Tibial nerve (tissue), 4 donors: ENCODE measurements at regions not wholly inside any gene's neighbourhood (a gene's known extent, or its start where the extent isn't known, plus 50 kb on each side); places are given as distances from the start of the nearest gene placed in this dataset.

ENCODE experiments used
- CTCF ChIP-seq, 5 experiments: fragments of 200-600 bp in 3 of 5; fragments of 450-650 bp in 2 of 5; sonication (generic) in 3 of 5; IDR thresholded peaks; one replicate each; pipeline ENCODE4 v1.5.1; 2016 to 2019; ENCODE audit warnings: antibody characterized with exemption in 5 of 5, mild to moderate bottlenecking in 3 of 5, moderate library complexity in 2 of 5
- EP300 ChIP-seq, 2 donors: sonication (generic); formaldehyde crosslinking; IDR thresholded peaks; one replicate each; pipeline ENCODE4 v1.6.1; 2017; ENCODE audit warnings: antibody characterized with exemption in 2 of 2, mild to moderate bottlenecking in 1 of 2
- POLR2A ChIP-seq, 2 donors: fragments of 450-650 bp; IDR thresholded peaks; one replicate each; pipeline ENCODE4 v1.6.1; 2017; ENCODE audit warnings: antibody characterized with exemption in 2 of 2, mild to moderate bottlenecking in 2 of 2, moderate library complexity in 2 of 2

GRCh38 chrX:108947205-108947604 lies 210.8 kb upstream of the IRS4 start:
- TF ChIP-seq POLR2A (IDR thresholded peaks at IDR 0.05) (no peak), CTCF (IDR thresholded peaks at IDR 0.05) (no peak), EP300 (IDR thresholded peaks at IDR 0.05) (no peak)
